ENCODE measurements at regions not wholly inside any gene's neighbourhood (a gene's known extent, or its start where the extent isn't known, plus 50 kb on each side); places are given as distances from the start of the nearest gene placed in this dataset.

DNA sequence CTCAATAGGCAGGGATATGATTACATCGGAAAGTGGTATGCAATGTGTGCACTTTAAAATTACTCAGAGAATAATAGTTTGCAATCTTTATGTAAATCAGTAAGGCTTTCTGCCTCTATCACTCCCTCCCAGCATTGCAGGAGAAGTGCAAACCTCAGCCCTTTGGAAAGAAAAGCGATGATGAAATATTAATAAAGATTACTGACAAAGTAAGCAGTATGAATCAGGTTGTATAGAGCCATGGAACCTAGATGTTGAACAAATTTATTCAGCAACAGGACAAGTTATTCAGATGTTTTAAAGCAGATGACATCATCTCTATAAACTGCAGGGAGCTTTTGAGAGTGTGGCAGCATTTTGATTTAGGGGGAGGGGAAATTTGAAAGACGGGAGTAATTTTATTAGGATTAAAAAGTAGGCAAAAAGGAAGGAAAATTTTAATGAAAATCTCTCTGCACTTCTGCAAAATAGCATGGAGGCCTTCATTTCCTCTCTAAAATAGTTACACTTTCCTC, 631.7 kb upstream of the GRIA3 start:
- Histone ChIP-seq H3K4me3 (no peak overlapping the region), H3K27ac (no peak overlapping the region), H3K36me3 (no peaks in the 10 kb centered on the region), H3K4me1 (no peaks in the 10 kb centered on the region), H3K27me3 (no peaks in the 10 kb centered on the region), H3K9me3 (peaks cover 0 to 5% of the 10 kb centered on the region in 2 donors)
- intact Hi-C loops (cut with DNase I; ENCODE audit: low total_unique reads): no loop called here
- no peak for TF ChIP-seq POLR2A (IDR thresholded peaks at IDR 0.05)
- no peak for DNase-seq (ENCODE audit: low spot score in 2 of 2)

DNA sequence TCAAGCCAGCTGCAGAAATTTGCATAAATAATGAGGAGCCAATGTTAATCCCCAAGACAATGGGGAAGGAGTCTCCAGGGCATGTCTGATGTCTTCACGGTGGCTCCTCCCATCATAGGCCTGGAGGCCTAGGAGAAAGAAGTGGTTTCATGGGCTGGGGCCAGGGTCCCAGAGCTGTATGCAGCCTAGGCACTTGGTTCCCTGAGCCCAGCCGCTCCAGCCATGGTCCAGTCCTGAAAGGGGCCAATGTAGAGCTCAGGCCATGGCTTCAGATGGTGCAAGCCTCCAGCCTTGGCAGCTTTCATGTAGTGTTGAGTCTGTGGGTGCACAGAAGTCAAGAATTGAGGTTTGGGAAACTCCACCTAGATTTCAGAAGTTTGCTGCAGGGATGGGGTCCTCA, 628.2 kb upstream of the GRIA3 start:
- intact Hi-C loops (cut with DNase I; ENCODE audit: low total_unique reads): no loop called here
- Histone ChIP-seq H3K4me3 (no peak overlapping the region), H3K27me3 (no peaks in the 10 kb centered on the region), H3K9me3 (peaks cover 0 to 5% of the 10 kb centered on the region in 2 donors), H3K4me1 (no peaks in the 10 kb centered on the region), H3K27ac (no peak overlapping the region), H3K36me3 (no peaks in the 10 kb centered on the region)
- DNase-seq (ENCODE audit: low spot score in 2 of 2): no peak
- TF ChIP-seq, protein P1, sequence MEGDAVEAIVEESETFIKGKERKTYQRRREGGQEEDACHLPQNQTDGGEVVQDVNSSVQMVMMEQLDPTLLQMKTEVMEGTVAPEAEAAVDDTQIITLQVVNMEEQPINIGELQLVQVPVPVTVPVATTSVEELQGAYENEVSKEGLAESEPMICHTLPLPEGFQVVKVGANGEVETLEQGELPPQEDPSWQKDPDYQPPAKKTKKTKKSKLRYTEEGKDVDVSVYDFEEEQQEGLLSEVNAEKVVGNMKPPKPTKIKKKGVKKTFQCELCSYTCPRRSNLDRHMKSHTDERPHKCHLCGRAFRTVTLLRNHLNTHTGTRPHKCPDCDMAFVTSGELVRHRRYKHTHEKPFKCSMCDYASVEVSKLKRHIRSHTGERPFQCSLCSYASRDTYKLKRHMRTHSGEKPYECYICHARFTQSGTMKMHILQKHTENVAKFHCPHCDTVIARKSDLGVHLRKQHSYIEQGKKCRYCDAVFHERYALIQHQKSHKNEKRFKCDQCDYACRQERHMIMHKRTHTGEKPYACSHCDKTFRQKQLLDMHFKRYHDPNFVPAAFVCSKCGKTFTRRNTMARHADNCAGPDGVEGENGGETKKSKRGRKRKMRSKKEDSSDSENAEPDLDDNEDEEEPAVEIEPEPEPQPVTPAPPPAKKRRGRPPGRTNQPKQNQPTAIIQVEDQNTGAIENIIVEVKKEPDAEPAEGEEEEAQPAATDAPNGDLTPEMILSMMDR (IDR thresholded peaks at IDR 0.05): no peak
- TF ChIP-seq POLR2AphosphoS5 (IDR thresholded peaks at IDR 0.05): no peak
- TF ChIP-seq POLR2A (IDR thresholded peaks at IDR 0.05): no peak

DNA sequence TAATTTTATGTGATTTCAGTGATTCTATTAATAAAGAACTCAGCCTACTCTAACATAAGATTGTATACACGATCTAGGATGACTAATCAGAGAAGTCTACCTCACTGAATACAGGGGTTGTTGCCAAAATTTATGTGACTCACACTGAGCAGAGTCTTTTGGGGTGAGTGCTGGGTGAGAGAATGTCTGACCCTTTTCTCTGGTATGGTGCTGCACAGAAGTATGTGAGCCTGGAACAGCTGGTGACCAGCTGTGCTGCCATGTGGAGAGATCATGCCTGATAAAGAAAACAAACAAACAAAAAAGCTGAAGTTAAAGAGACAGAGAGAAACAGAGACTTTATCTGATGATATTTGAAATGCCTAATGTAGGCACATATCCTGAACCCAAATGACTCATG, 618.1 kb upstream of the GRIA3 start:
- no peaks in the 10 kb centered on the region for H3K9me3 ChIP-seq
- H3K4me1 ChIP-seq: no peaks in the 10 kb centered on the region
- H3K27ac ChIP-seq: no peak overlapping the region
- H3K36me3 ChIP-seq: no peaks in the 10 kb centered on the region
- intact Hi-C loops (cut with DNase I; ENCODE audit: low total_unique reads): no loop called here
- DNase-seq (ENCODE audit: low spot score in 2 of 2): no peak
- TF ChIP-seq, protein P1 (IDR thresholded peaks at IDR 0.05): no peak
- TF ChIP-seq POLR2A (IDR thresholded peaks at IDR 0.05) (no peak), POLR2AphosphoS5 (IDR thresholded peaks at IDR 0.05) (no peak)
- no peak overlapping the region for H3K4me3 ChIP-seq
- no peaks in the 10 kb centered on the region for H3K27me3 ChIP-seq

DNA sequence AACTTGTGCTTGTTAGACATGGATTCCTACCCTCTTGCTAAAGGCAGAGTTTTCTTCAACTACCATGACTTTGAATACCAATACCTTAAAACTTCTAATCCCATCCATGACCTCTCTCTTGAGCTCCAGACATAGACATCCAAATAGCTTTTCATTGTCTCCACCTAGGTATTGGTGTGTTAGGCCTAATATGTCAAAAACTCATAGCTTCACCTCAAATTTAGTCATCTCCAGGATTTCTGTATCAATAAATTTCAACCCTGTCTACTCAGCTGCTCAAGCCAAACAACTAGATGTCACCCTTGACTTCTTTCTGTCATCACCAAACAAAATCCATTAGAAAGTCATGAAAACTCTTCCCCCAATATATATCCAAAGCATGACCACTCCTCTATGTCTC, 617.7 kb upstream of the GRIA3 start:
- Histone ChIP-seq H3K9me3 (no peaks in the 10 kb centered on the region), H3K27me3 (no peaks in the 10 kb centered on the region), H3K4me3 (no peak overlapping the region), H3K27ac (no peak overlapping the region), H3K4me1 (no peaks in the 10 kb centered on the region), H3K36me3 (no peaks in the 10 kb centered on the region)
- intact Hi-C loops (cut with DNase I; ENCODE audit: low total_unique reads): no loop called here
- no peak for TF ChIP-seq POLR2A (IDR thresholded peaks at IDR 0.05)
- TF ChIP-seq, protein P1 (IDR thresholded peaks at IDR 0.05): no peak
- no peak for TF ChIP-seq POLR2AphosphoS5 (IDR thresholded peaks at IDR 0.05)
- DNase-seq (ENCODE audit: low spot score in 2 of 2): no peak

DNA sequence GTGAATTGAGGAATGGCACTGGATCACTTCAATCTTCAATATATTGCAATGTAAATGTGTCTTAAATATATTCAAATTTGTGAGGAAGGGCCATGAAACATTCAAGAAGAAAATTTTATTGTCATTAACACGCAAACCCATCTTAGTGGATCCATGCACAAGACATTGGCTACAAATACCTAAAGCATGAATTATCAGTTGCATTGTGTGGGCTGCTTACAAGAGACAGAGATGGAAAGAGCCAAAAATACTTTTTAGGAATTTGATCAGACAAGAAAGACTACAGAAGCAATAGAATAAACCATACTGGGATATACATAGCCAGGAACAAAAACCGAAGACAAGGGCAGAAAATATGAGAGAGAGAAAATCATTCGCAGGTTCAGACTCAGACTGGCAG, 616.2 kb upstream of the GRIA3 start:
- no peak overlapping the region for H3K4me3 ChIP-seq
- H3K36me3 ChIP-seq: no peaks in the 10 kb centered on the region
- peaks cover 0 to 3% of the 10 kb centered on the region in 2 donors for H3K9me3 ChIP-seq
- H3K27me3 ChIP-seq: no peaks in the 10 kb centered on the region
- no peak overlapping the region for H3K27ac ChIP-seq
- intact Hi-C loops (cut with DNase I; ENCODE audit: low total_unique reads): no loop called here
- TF ChIP-seq POLR2AphosphoS5 (IDR thresholded peaks at IDR 0.05) (no peak), POLR2A (IDR thresholded peaks at IDR 0.05) (no peak)
- TF ChIP-seq, protein P1 (IDR thresholded peaks at IDR 0.05): no peak
- no peaks in the 10 kb centered on the region for H3K4me1 ChIP-seq
- DNase-seq (ENCODE audit: low spot score in 2 of 2): no peak

DNA sequence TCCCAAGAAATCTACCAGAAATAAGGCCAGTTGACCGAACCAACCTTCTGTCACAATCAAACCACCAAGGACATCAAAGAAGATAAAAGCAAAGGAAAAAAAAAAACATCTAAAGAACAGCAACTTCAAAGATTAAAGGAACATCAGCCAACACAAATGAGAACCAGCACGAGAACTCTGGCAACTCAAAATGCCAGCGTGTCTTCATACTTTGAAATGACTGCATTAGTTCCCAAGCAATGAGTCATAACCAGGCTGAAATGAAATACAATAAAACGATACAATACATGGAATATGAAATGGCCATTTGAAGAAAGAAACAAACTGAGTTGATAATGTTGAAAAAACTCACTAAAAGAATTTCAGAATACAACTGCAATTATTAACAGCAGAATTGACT, 611.6 kb upstream of the GRIA3 start:
- TF ChIP-seq POLR2AphosphoS5 (IDR thresholded peaks at IDR 0.05): no peak
- no peak for TF ChIP-seq POLR2A (IDR thresholded peaks at IDR 0.05)
- TF ChIP-seq, protein P1 (IDR thresholded peaks at IDR 0.05): no peak
- no peaks in the 10 kb centered on the region for H3K4me1 ChIP-seq
- intact Hi-C loops (cut with DNase I; ENCODE audit: low total_unique reads): no loop called here

More for the DNA sequence above, 611.6 kb upstream of the GRIA3 start:
- Histone ChIP-seq H3K9me3 (peaks cover 0 to 10% of the 10 kb centered on the region in 2 donors), H3K36me3 (no peaks in the 10 kb centered on the region), H3K4me3 (no peak overlapping the region), H3K27ac (no peak overlapping the region), H3K27me3 (no peaks in the 10 kb centered on the region)
- DNase-seq (ENCODE audit: low spot score in 2 of 2): no peak
